K562 (cell line): ENCODE measurements at regions not wholly inside any gene's neighbourhood (a gene's known extent, or its start where the extent isn't known, plus 50 kb on each side); places are given as distances from the start of the nearest gene placed in this dataset.
"Not testable (repeated sequence)": the region's sequence is repeated elsewhere in the genome, so short reads cannot be mapped to it uniquely, and the experiment has no call there.

Experiments
- ATAC-seq: fragments of 200-7000 bp; cut with Tn5 transposase; 3 replicates; pipeline ENCODE4 v1.9.1; 2020; ENCODE audit warnings: moderate library complexity
- BruUV-seq: library from RNA; stranded (reverse); fragments of 400-500 nt; replicated peaks from 2 replicates; lab custom pipeline; 2021; lab: Mats Ljungman, UMichigan
- CTCF ChIA-PET: fragments of 300-600 bp; formaldehyde crosslinking; extraction: SDS; loops from one replicate; lab custom pipeline; 2021; ENCODE audit warnings: low intra/inter-chr PET ratio; lab: Yijun Ruan, JAX
- POLR2A ChIA-PET: fragments of 300-600, 350-650 bp; sonication (Branson Sonifier 250); formaldehyde crosslinking; extraction: SDS; loops from one replicate; lab custom pipeline; 2021; ENCODE audit warnings: antibody characterized with exemption, inconsistent platforms; lab: Yijun Ruan, JAX
- DNase-seq, 4 experiments: peaks; one replicate each; pipeline versions ENCODE4 v3.0.0 to v3.0.0-alpha.2; 2011 to 2018; ENCODE audit warnings: low spot score in 3 of 4, mixed read lengths in 3 of 4; ENCODE audit errors: extremely low read depth in 1 of 4
- FAIRE-seq: peaks from 2 replicates; lab custom pipeline; 2011; peaks lifted over from hg19 to GRCh38; lab: Jason Lieb, UNC
- H2AFZ ChIP-seq: 2 replicates; pipeline ENCODE4 v1.6.0; 2011; ENCODE audit warnings: low read depth, low read length, control low read depth, inconsistent platforms
- H3K27ac ChIP-seq: fragments of 200-600 bp; 3 replicates; pipeline ENCODE4 v1.8.0; 2011; ENCODE audit warnings: low read depth, mild to moderate bottlenecking, control low read depth, inconsistent platforms, low read length, moderate library complexity, mixed read lengths; ENCODE audit errors: extremely low read depth
- H3K27me3 ChIP-seq, 2 experiments: fragments of 300-600 bp in 1 of 2; 2 replicates in 1 of 2; 3 replicates in 1 of 2; pipeline versions ENCODE4 v1.6.0 to v1.8.0; 2011; ENCODE audit warnings: inconsistent platforms in 2 of 2, low read length in 2 of 2, mild to moderate bottlenecking in 1 of 2, mixed read lengths in 1 of 2, moderate library complexity in 1 of 2; ENCODE audit not compliant: control insufficient read depth in 2 of 2, insufficient read depth in 2 of 2
- H3K36me3 ChIP-seq: fragments of 300-600 bp; 3 replicates; pipeline ENCODE4 v1.8.0; 2011; ENCODE audit warnings: mild to moderate bottlenecking, low read length, inconsistent platforms; ENCODE audit not compliant: control insufficient read depth, insufficient read depth
- H3K4me1 ChIP-seq, 2 experiments: fragments of 200-600 bp in 1 of 2; replicated peaks in 1 of 2; 2 replicates in 1 of 2; 3 replicates in 1 of 2; pipeline versions ENCODE4 v1.5.1 to v1.8.0; 2011; ENCODE audit warnings: inconsistent platforms in 2 of 2, low read length in 2 of 2, mild to moderate bottlenecking in 1 of 2, mixed read lengths in 1 of 2, moderate library complexity in 1 of 2; ENCODE audit not compliant: control insufficient read depth in 2 of 2, insufficient read depth in 2 of 2
- H3K4me2 ChIP-seq: 2 replicates; pipeline ENCODE4 v1.6.1; 2011; ENCODE audit warnings: low read length, control low read depth, inconsistent platforms, mixed read lengths; ENCODE audit not compliant: insufficient read depth
- H3K4me3 ChIP-seq: fragments of 200-600 bp; sonication (generic), shearing (Covaris generic); 2 replicates; pipeline ENCODE4 v1.5.1; 2016; ENCODE audit warnings: control low read depth, inconsistent platforms
- H3K79me2 ChIP-seq: fragments of 200-600 bp; 3 replicates; pipeline ENCODE4 v1.8.0; 2011; ENCODE audit warnings: low read length, inconsistent platforms; ENCODE audit not compliant: control insufficient read depth, insufficient read depth
- H3K9ac ChIP-seq, 2 experiments: 2 replicates each; pipeline versions ENCODE4 v1.6.0 to v1.6.1; 2011; ENCODE audit warnings: low read depth in 2 of 2, low read length in 2 of 2, control low read depth in 1 of 2, inconsistent platforms in 1 of 2, mild to moderate bottlenecking in 1 of 2, mixed read lengths in 1 of 2; ENCODE audit not compliant: insufficient read depth in 1 of 2
- H3K9me1 ChIP-seq: one replicate; pipeline ENCODE4 v1.6.0; 2011; ENCODE audit warnings: inconsistent platforms, mild to moderate bottlenecking, low read length, moderate library complexity; ENCODE audit not compliant: control insufficient read depth, insufficient read depth
- H3K9me3 ChIP-seq: replicated peaks from 2 replicates; pipeline ENCODE4 v1.5.1; 2011; ENCODE audit warnings: low read depth, low read length, inconsistent platforms; ENCODE audit not compliant: control insufficient read depth, insufficient read depth
- H4K20me1 ChIP-seq: replicated peaks from 2 replicates; pipeline ENCODE4 v1.6.1; 2011; ENCODE audit warnings: low read length, inconsistent platforms, mixed read lengths; ENCODE audit not compliant: control insufficient read depth, insufficient read depth
- FOXK2 ChIP-seq, 2 experiments: fragments of 450-650 bp; IDR thresholded peaks in 1 of 2; conservative IDR thresholded peaks in 1 of 2; 2 replicates each; pipeline ENCODE4 v1.6.1; 2016; ENCODE audit warnings: low read depth in 2 of 2, mild to moderate bottlenecking in 1 of 2
- RFX1 ChIP-seq: fragments of 450-650 bp; IDR thresholded peaks from 2 replicates; pipeline ENCODE4 v1.6.1; 2016; ENCODE audit warnings: mild to moderate bottlenecking, moderate library complexity
- WGBS: fragments of 100-300 bp; shearing (Covaris generic); methylation state at CpG from one replicate; pipeline ENCODE4 v1.1.6; 2016; ENCODE audit warnings: low coverage, mixed read lengths; ENCODE audit not compliant: insufficient coverage; ENCODE audit errors: missing lambda C conversion rate; 5-methylcytosine and 5-hydroxymethylcytosine counted together
- in situ Hi-C: fragments of 300-500 bp; cut with MboI; formaldehyde crosslinking; loops from 4 replicates; pipeline ENCODE4 v1.15.0; 2018; ENCODE audit warnings: inconsistent platforms, mixed read lengths
- intact Hi-C: fragments of 100-400 bp; cut with micrococcal nuclease; formaldehyde crosslinking; loops from 2 replicates; pipeline ENCODE4 v1.14.2; 2022
- TF ChIP-seq, protein P1 (sequence below): fragments of 200-800 bp; sonication (Bioruptor generic); IDR thresholded peaks from 2 replicates; pipeline ENCODE4 v1.6.1; 2017; ENCODE audit warnings: missing genetic modification characterization, missing compliant biosample characterization

DNA sequence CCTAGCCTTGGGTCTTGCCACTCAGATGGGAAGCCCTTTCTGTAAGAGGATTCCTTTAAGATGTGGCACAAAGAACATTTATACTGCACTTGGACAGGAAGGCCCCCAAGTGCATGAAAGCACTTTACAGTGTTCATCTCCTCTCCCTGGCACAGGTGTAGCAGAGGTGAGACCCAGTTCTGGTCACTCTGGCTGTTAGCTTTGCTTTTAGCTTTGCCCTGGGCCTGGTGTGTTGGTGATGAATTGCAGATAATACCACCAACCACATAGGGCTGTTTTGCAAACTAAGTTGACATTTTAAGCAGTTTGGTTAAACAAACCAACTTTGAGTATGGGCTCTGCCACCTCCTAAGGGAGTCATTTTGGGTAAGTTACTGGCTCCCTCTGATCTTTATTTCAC, 296.3 kb downstream of the BCL2L11 start:
- DNase-seq, BruUV-seq, H3K27me3 ChIP-seq, POLR2A ChIA-PET, H3K36me3 ChIP-seq, FAIRE-seq, CTCF ChIA-PET, H3K9me3 ChIP-seq, H3K4me3 ChIP-seq, in situ Hi-C loops, H3K9me1 ChIP-seq, H3K9ac ChIP-seq, intact Hi-C loops, H2AFZ ChIP-seq, H4K20me1 ChIP-seq: not testable (repeated sequence)
- H3K4me2 ChIP-seq: peak overlapping the region; percentile 27; the same call in 1 of the 2 replicates
- ATAC-seq: peak; percentile 14
- H3K27ac ChIP-seq: peak overlapping the region; percentile 50; the same call in 2 of the 3 replicates
- peaks cover 47% of the 10 kb centered on the region for H3K79me2 ChIP-seq
- peaks cover 3 to 14% of the 10 kb centered on the region in 2 experiments; a peak in 4 of 5 replicates for H3K4me1 ChIP-seq

DNA sequence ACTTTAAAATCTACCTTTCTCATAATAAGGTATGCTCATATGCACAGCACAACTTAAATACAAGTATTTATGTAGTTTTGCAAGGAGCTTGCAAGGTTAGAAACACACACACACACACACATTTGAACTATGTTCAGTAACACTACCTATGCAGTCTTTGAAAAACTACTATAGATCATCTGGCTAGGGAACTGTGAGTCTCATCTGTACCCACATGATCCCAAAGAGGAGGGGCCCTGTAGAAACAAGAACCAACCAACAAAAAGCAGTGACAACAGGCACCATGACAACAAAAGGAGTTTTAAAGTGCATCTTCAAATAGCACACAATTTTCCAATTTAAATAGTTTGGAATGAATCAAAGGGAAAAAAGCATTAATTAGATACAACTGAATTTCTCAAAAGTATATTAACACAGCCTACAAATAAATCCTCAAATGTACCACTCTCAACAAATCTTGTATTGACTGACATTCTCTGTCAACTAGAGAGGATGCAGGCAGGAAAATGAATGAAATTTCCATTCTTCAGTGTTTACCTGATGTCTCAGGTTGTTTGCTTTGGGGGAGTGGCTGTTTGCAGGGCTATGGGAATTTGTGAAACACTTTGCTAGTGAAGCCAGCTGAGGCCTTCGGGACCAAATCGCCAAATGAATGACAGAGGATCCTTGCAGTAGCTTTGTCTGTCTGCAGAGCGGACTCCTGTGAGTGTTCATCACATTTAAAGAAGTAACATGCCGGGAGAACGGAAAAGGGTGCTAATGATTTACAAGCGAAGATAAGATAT, 297.6 kb downstream of the BCL2L11 start:
- peak; percentile 4 to 29 (median 6) for DNase-seq
- TF ChIP-seq RFX1 (peak; percentile 53), FOXK2 (conservative IDR thresholded peaks at IDR 0.05 in 1 of 2, IDR thresholded peaks at IDR 0.05 in 1 of 2; ENCODE audit: low read depth in 2 of 2) (0 out of 4 replicates have a peak, but pooled peaks of 1 of the 2 experiments have one; percentile 14)
- TF ChIP-seq, protein P1, sequence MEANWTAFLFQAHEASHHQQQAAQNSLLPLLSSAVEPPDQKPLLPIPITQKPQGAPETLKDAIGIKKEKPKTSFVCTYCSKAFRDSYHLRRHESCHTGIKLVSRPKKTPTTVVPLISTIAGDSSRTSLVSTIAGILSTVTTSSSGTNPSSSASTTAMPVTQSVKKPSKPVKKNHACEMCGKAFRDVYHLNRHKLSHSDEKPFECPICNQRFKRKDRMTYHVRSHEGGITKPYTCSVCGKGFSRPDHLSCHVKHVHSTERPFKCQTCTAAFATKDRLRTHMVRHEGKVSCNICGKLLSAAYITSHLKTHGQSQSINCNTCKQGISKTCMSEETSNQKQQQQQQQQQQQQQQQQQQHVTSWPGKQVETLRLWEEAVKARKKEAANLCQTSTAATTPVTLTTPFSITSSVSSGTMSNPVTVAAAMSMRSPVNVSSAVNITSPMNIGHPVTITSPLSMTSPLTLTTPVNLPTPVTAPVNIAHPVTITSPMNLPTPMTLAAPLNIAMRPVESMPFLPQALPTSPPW (CRISPR knock-in tag): peak; percentile 18; the same call in 1 of the 2 replicates
- FAIRE-seq, H3K9ac ChIP-seq, H3K4me2 ChIP-seq, intact Hi-C loops, H4K20me1 ChIP-seq, H3K36me3 ChIP-seq, ATAC-seq, H3K4me3 ChIP-seq, H3K27ac ChIP-seq, H3K9me3 ChIP-seq, POLR2A ChIA-PET, CTCF ChIA-PET, H3K9me1 ChIP-seq, H3K27me3 ChIP-seq, H2AFZ ChIP-seq, in situ Hi-C loops, BruUV-seq: not testable (repeated sequence)
- H3K79me2 ChIP-seq: peaks cover 50% of the 10 kb centered on the region
- peaks cover 3 to 14% of the 10 kb centered on the region in 2 experiments; a peak in 4 of 5 replicates for H3K4me1 ChIP-seq
- WGBS: 15% methylated on average over 2 of the region's 6 CpGs
